ACC112 (cell line): ENCODE measurements at regions not wholly inside any gene's neighbourhood (a gene's known extent, or its start where the extent isn't known, plus 50 kb on each side); places are given as distances from the start of the nearest gene placed in this dataset.

Experiments used
- H2AFZ ChIP-seq: fragments of 200-600 bp; sonication (generic); one replicate; pipeline ENCODE4 v1.6.0; 2017; ENCODE audit warnings: antibody characterized with exemption, low read length; ENCODE audit not compliant: unreplicated experiment
- H3K27ac ChIP-seq: fragments of 200-600 bp; sonication (generic); 2 replicates; pipeline ENCODE4 v1.5.1; 2014; ENCODE audit warnings: low read depth, mild to moderate bottlenecking, antibody characterized with exemption, low read length, moderate library complexity
- H3K27me3 ChIP-seq: fragments of 200-600 bp; sonication (generic); 2 replicates; pipeline ENCODE4 v1.6.1; 2014; ENCODE audit warnings: mild to moderate bottlenecking, antibody characterized with exemption, low read length, moderate library complexity, mixed read lengths; ENCODE audit not compliant: insufficient read depth
- H3K36me3 ChIP-seq: fragments of 200-600 bp; sonication (generic); 2 replicates; pipeline ENCODE4 v1.6.1; 2016; ENCODE audit warnings: mild to moderate bottlenecking, antibody characterized with exemption, low read length, moderate library complexity, mixed read lengths; ENCODE audit not compliant: insufficient read depth
- H3K4me1 ChIP-seq: fragments of 200-600 bp; sonication (generic); one replicate; pipeline ENCODE4 v1.6.1; 2016; ENCODE audit warnings: low read length, mixed read lengths; ENCODE audit not compliant: insufficient read depth, unreplicated experiment, control insufficient read depth
- H3K4me3 ChIP-seq: fragments of 200-600 bp; sonication (generic); 2 replicates; pipeline ENCODE4 v1.5.1; 2014; ENCODE audit warnings: mild to moderate bottlenecking, low read depth, low read length
- H3K79me2 ChIP-seq: fragments of 200-600 bp; sonication (generic); one replicate; pipeline ENCODE4 v1.6.0; 2016; ENCODE audit warnings: low read length; ENCODE audit not compliant: control insufficient read depth, unreplicated experiment, insufficient read depth

DNA sequence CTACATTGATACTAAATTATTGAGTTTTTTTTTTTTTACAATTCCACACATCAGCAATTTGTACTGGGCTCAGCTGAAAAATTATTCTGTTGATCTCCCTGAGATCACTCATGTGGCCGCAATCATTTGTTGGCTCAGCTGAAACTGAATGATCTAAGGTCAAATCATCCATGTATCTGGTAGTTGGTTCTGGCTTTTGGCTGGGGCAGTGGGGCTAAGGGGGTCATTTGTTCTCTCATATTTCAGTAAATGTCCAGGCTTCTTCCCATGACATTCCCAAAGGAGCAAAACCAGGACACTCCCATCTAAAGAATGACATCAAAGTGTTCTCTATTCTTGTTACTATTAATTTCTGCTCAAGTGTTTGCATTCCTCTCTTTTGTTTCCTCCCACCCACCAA lies 806.7 kb upstream of the ADGRL2 start:
- H2AFZ ChIP-seq: no peak overlapping the region
- no peaks in the 10 kb centered on the region for H3K27me3 ChIP-seq
- no peak overlapping the region for H3K4me3 ChIP-seq
- H3K79me2 ChIP-seq: no peaks in the 10 kb centered on the region
- no peaks in the 10 kb centered on the region for H3K36me3 ChIP-seq
- H3K27ac ChIP-seq: no peak overlapping the region
- H3K4me1 ChIP-seq: peaks cover 4% of the 10 kb centered on the region

- no peak overlapping the region for H3K4me3 ChIP-seq
- H3K36me3 ChIP-seq: no peaks in the 10 kb centered on the region
- H3K27ac ChIP-seq: no peak overlapping the region
- H2AFZ ChIP-seq: no peak overlapping the region
- no peaks in the 10 kb centered on the region for H3K27me3 ChIP-seq
- no peaks in the 10 kb centered on the region for H3K79me2 ChIP-seq
- peaks cover 4% of the 10 kb centered on the region for H3K4me1 ChIP-seq
These were observed 807.4 kb upstream of the ADGRL2 start for GRCh38 chr1:80993154-80993980.

DNA sequence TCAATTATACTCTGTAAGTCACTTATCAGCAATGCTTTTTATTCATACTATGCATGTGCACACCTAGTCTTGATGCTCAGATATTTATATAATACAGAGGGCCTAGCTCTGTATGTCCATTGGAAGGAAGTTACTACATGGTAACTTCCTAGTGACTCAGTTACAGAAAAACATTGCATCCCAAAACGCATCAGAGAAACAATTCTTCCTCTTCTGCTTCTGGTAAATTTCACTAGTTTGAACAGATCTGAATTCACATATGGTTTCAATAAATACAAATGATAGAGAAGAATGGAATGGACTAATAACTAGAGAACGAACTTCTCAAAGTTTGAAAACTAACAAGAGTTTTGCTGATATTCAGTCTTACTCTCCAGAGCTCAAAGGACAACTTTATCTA lies 811.3 kb upstream of the ADGRL2 start:
- Histone ChIP-seq H2AFZ (no peak overlapping the region), H3K27ac (no peak overlapping the region), H3K36me3 (no peaks in the 10 kb centered on the region), H3K27me3 (no peaks in the 10 kb centered on the region), H3K4me1 (no peaks in the 10 kb centered on the region), H3K4me3 (no peak overlapping the region), H3K79me2 (no peaks in the 10 kb centered on the region)

GRCh38 chr1:80988926-80989325 lies 811.8 kb upstream of the ADGRL2 start:
- Histone ChIP-seq H3K27ac (no peak overlapping the region), H3K4me1 (no peaks in the 10 kb centered on the region), H2AFZ (no peak overlapping the region), H3K79me2 (no peaks in the 10 kb centered on the region), H3K4me3 (no peak overlapping the region), H3K27me3 (no peaks in the 10 kb centered on the region), H3K36me3 (no peaks in the 10 kb centered on the region)

DNA sequence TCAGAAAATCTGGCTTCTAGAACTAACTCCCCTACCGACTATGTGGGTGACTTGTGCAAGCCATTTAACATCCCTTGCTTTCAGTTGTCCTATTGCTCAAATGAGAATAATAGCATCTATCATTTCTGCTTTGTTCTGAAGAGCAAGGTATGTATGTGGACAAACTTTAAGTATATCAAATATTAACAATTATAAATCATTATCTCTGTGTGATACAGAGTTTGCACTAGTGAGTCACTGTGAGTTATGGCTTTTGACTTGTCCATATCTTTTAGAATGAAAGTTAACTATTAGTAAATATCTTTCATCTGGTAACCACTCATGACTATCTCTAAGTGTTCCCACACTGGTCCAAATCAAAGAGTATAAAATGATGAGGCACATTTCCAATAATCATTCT lies 812.9 kb upstream of the ADGRL2 start:
- Histone ChIP-seq H3K4me1 (no peaks in the 10 kb centered on the region), H3K27ac (no peak overlapping the region), H3K27me3 (no peaks in the 10 kb centered on the region), H2AFZ (no peak overlapping the region), H3K36me3 (no peaks in the 10 kb centered on the region), H3K79me2 (no peaks in the 10 kb centered on the region), H3K4me3 (no peak overlapping the region)

- no peaks in the 10 kb centered on the region for H3K36me3 ChIP-seq
- no peaks in the 10 kb centered on the region for H3K4me1 ChIP-seq
- no peak overlapping the region for H2AFZ ChIP-seq
- H3K27me3 ChIP-seq: no peaks in the 10 kb centered on the region
- H3K4me3 ChIP-seq: no peak overlapping the region
- H3K27ac ChIP-seq: no peak overlapping the region
- H3K79me2 ChIP-seq: no peaks in the 10 kb centered on the region
These were observed 813.6 kb upstream of the ADGRL2 start for GRCh38 chr1:80987106-80987505.

DNA sequence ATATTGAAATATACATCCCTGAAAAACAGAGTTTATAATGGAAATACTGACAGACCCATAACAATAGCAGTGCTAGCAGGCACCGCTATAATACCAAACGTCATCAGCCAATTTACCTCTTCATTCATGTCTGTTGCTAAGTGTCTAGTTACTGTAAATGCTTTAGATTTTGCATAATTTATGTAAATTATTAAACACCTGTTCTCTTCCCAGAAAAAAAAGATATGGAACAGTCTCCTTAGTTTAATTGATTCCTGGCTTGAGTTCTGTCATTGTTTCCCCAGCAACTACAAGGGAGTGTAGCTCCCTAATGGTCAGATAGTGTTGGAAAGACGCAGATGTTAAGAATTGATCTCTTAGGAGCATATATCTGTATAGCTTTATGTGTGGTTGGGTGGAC lies 817.9 kb upstream of the ADGRL2 start:
- no peak overlapping the region for H2AFZ ChIP-seq
- no peaks in the 10 kb centered on the region for H3K4me1 ChIP-seq
- no peaks in the 10 kb centered on the region for H3K36me3 ChIP-seq
- H3K27ac ChIP-seq: no peak overlapping the region
- H3K4me3 ChIP-seq: no peak overlapping the region
- no peaks in the 10 kb centered on the region for H3K79me2 ChIP-seq
- H3K27me3 ChIP-seq: no peaks in the 10 kb centered on the region

GRCh38 chr1:80973101-80973500 lies 827.6 kb upstream of the ADGRL2 start:
- no peaks in the 10 kb centered on the region for H3K36me3 ChIP-seq
- no peaks in the 10 kb centered on the region for H3K4me1 ChIP-seq
- no peak overlapping the region for H2AFZ ChIP-seq
- no peaks in the 10 kb centered on the region for H3K27me3 ChIP-seq
- no peaks in the 10 kb centered on the region for H3K79me2 ChIP-seq
- no peak overlapping the region for H3K4me3 ChIP-seq
- H3K27ac ChIP-seq: no peak overlapping the region

DNA sequence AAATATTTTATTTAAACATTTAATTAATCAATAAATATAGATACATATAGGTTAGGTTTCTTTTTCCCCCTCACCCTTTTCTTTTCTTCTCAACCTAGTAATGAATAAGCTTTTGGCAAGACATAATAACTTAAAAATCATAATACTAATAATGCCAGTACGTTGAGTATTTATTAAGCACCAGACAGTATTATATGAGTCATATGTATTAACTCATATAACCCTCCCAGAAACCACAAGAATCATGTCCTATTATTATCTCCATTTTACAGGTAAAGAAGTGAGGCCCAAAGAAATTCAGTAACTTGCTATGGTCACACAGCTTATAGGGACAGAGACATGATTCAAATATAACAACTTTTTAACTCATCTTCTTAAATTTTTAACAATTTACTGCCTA lies 834.5 kb upstream of the ADGRL2 start:
- no peak overlapping the region for H2AFZ ChIP-seq
- H3K4me3 ChIP-seq: no peak overlapping the region
- no peaks in the 10 kb centered on the region for H3K27me3 ChIP-seq
- H3K4me1 ChIP-seq: peaks cover under 1% of the 10 kb centered on the region
- H3K79me2 ChIP-seq: no peaks in the 10 kb centered on the region
- no peak overlapping the region for H3K27ac ChIP-seq
- H3K36me3 ChIP-seq: no peaks in the 10 kb centered on the region

- Histone ChIP-seq H3K4me3 (no peak overlapping the region), H3K27ac (no peak overlapping the region), H3K36me3 (no peaks in the 10 kb centered on the region), H2AFZ (no peak overlapping the region), H3K79me2 (no peaks in the 10 kb centered on the region), H3K27me3 (no peaks in the 10 kb centered on the region), H3K4me1 (peaks cover 6% of the 10 kb centered on the region)
These were observed 838.2 kb upstream of the ADGRL2 start for GRCh38 chr1:80962564-80962963.

DNA sequence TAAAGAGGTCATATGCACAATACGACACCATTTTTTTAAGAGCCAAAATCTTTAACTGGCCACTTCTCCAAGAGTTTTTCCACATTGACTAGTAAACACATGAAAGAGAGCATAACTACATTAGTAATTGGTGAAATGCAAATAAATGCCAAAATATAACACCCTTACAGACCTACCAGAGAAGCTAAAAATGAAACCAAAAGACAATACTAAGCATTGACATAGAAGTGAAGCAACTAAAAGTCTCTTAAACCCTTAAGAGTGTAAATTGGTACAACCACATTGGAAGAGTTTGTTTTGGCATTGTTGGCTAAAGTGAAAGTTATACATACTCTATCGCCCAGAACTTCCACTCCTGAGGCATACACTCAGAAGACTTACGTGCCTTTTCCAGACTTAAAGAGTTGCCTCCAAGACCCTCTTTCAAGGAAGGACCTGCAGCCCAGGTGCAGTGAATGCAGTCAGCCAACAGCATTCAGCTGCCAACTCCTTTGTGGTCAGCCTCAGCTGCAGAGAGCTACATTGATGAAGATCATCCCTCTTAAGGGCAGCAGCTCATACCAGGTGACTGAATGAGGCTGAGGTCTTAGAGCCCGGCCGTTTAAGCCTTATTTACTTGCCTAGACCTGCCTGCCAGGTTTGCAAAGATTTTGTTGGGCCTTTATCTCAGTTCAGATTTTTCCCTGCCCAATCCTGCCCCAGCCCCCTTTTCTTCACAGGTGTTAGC lies 839.1 kb upstream of the ADGRL2 start:
- H3K27me3 ChIP-seq: no peaks in the 10 kb centered on the region
- no peaks in the 10 kb centered on the region for H3K36me3 ChIP-seq
- peak overlapping the region; percentile 46; the same call in 1 of the 2 replicates for H3K4me3 ChIP-seq
- peaks cover 6% of the 10 kb centered on the region for H3K4me1 ChIP-seq
- no peak overlapping the region for H3K27ac ChIP-seq
- H2AFZ ChIP-seq: peak overlapping the region; percentile 69
- H3K79me2 ChIP-seq: no peaks in the 10 kb centered on the region
